ENCODE measurements at regions not wholly inside any gene's neighbourhood (a gene's known extent, or its start where the extent isn't known, plus 50 kb on each side); places are given as distances from the start of the nearest gene placed in this dataset.

- Histone ChIP-seq H3K4me3 (ENCODE audit: low read length in 3 of 3) (no peak overlapping the region), H3K4me1 (ENCODE audit: control insufficient read depth in 2 of 3, insufficient read depth in 2 of 3, low read depth in 1 of 3, low read length in 3 of 3) (no peaks in the 10 kb centered on the region), H3K9ac (ENCODE audit: low read length in 3 of 3) (no peak overlapping the region), H3K9me3 (ENCODE audit: control insufficient read depth in 2 of 3, insufficient read depth in 1 of 3, low read length in 3 of 3) (no peaks in the 10 kb centered on the region), H3K27ac (ENCODE audit: low read depth in 2 of 2, low read length in 2 of 2) (no peak overlapping the region), H3K36me3 (ENCODE audit: control insufficient read depth in 2 of 3, insufficient read depth in 3 of 3, low read length in 3 of 3) (no peaks in the 10 kb centered on the region), H3K27me3 (ENCODE audit: control insufficient read depth, insufficient read depth, low read length) (no peaks in the 10 kb centered on the region)
- FAIRE-seq (no peak), DNase-seq (no peak)
- TF ChIP-seq CTCF (IDR thresholded peaks at IDR 0.05; ENCODE audit: borderline replicate concordance, extremely low read depth, insufficient read depth) = no peak
- intact Hi-C loops (cut with DNase I) = no loop called here
These were observed 449.8 kb upstream of the SMIM31 start for GRCh38 chr4:164304101-164304639.

GRCh38 chr4:164304861-164305260, 449.1 kb upstream of the SMIM31 start:
- no peak for DNase-seq
- Histone ChIP-seq H3K4me1 (ENCODE audit: control insufficient read depth in 2 of 3, insufficient read depth in 2 of 3, low read depth in 1 of 3, low read length in 3 of 3) (no peaks in the 10 kb centered on the region), H3K9ac (ENCODE audit: low read length in 3 of 3) (no peak overlapping the region), H3K4me3 (ENCODE audit: low read length in 3 of 3) (no peak overlapping the region), H3K9me3 (ENCODE audit: control insufficient read depth in 2 of 3, insufficient read depth in 1 of 3, low read length in 3 of 3) (no peaks in the 10 kb centered on the region), H3K27ac (ENCODE audit: low read depth in 2 of 2, low read length in 2 of 2) (no peak overlapping the region), H3K27me3 (ENCODE audit: control insufficient read depth, insufficient read depth, low read length) (no peaks in the 10 kb centered on the region), H3K36me3 (ENCODE audit: control insufficient read depth in 2 of 3, insufficient read depth in 3 of 3, low read length in 3 of 3) (no peaks in the 10 kb centered on the region)
- intact Hi-C loops (cut with DNase I) = no loop called here
- no peak for FAIRE-seq
- TF ChIP-seq CTCF (IDR thresholded peaks at IDR 0.05; ENCODE audit: borderline replicate concordance, extremely low read depth, insufficient read depth) = no peak

- Histone ChIP-seq H3K9me3 (ENCODE audit: control insufficient read depth in 2 of 3, insufficient read depth in 1 of 3, low read length in 3 of 3) (no peaks in the 10 kb centered on the region), H3K9ac (ENCODE audit: low read length in 3 of 3) (no peak overlapping the region), H3K4me1 (ENCODE audit: control insufficient read depth in 2 of 3, insufficient read depth in 2 of 3, low read depth in 1 of 3, low read length in 3 of 3) (no peaks in the 10 kb centered on the region), H3K4me3 (ENCODE audit: low read length in 3 of 3) (no peak overlapping the region), H3K36me3 (ENCODE audit: control insufficient read depth in 2 of 3, insufficient read depth in 3 of 3, low read length in 3 of 3) (no peaks in the 10 kb centered on the region), H3K27ac (ENCODE audit: low read depth in 2 of 2, low read length in 2 of 2) (no peak overlapping the region), H3K27me3 (ENCODE audit: control insufficient read depth, insufficient read depth, low read length) (no peaks in the 10 kb centered on the region)
- no peak for FAIRE-seq
- DNase-seq = no peak
- TF ChIP-seq CTCF (IDR thresholded peaks at IDR 0.05; ENCODE audit: borderline replicate concordance, extremely low read depth, insufficient read depth) = no peak
- intact Hi-C loops (cut with DNase I) = no loop called here
These were observed 446.7 kb upstream of the SMIM31 start for GRCh38 chr4:164307262-164307661.

GRCh38 chr4:164312671-164313070, 441.3 kb upstream of the SMIM31 start:
- Histone ChIP-seq H3K36me3 (ENCODE audit: control insufficient read depth in 2 of 3, insufficient read depth in 3 of 3, low read length in 3 of 3) (no peaks in the 10 kb centered on the region), H3K27ac (ENCODE audit: low read depth in 2 of 2, low read length in 2 of 2) (no peak overlapping the region), H3K4me3 (ENCODE audit: low read length in 3 of 3) (no peak overlapping the region), H3K9ac (ENCODE audit: low read length in 3 of 3) (no peak overlapping the region), H3K4me1 (ENCODE audit: control insufficient read depth in 2 of 3, insufficient read depth in 2 of 3, low read depth in 1 of 3, low read length in 3 of 3) (no peaks in the 10 kb centered on the region), H3K27me3 (ENCODE audit: control insufficient read depth, insufficient read depth, low read length) (no peaks in the 10 kb centered on the region), H3K9me3 (ENCODE audit: control insufficient read depth in 2 of 3, insufficient read depth in 1 of 3, low read length in 3 of 3) (peaks cover 0 to 2% (median 0%) of the 10 kb centered on the region in 3 donors)
- DNase-seq (no peak), FAIRE-seq (no peak)
- no peak for TF ChIP-seq CTCF (IDR thresholded peaks at IDR 0.05; ENCODE audit: borderline replicate concordance, extremely low read depth, insufficient read depth)
- intact Hi-C loops (cut with DNase I) = no loop called here
